ENCODE measurements at regions not wholly inside any gene's neighbourhood (a gene's known extent, or its start where the extent isn't known, plus 50 kb on each side); places are given as distances from the start of the nearest gene placed in this dataset.

DNA sequence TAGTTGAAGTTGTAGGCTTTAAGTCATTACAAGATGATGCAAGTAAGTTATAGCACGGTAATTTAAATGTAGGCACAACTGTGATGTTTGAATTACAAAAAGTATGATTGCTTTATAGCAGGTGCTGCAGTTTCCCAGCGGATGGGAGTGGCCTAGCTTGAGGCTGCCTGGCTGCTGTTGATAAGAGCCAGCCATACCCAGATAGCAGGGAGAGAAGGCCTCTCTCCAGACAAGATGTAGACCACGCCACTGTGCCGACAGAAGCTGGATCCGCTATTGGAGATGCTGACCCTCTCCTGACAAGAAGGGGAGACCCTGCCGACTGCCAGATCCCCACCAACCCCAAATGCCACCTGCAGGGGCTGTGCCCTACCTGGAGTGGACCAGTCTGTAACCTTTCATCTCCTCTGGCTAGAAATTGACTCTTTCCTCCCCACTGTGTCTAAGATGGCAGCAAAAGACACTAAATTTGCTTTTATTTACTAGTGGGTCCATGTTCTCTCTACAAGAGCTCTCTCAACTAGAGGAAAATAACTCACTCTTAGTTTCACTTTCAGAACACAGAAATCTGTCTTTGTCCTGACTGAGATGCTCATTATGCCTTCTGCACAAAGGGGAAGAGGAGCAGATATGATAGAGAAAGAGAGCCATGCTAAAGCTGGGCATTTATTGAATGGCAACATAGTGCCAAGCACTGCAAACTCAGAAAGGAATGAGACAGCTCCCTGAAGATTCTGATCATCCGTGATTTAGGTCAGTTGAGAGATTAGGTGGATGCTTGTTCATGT, 127.9 kb downstream of the URB2 start:
- no peaks in the 10 kb centered on the region for H3K36me3 ChIP-seq (ENCODE audit: insufficient read depth, insufficient read length, low read length)

DNA sequence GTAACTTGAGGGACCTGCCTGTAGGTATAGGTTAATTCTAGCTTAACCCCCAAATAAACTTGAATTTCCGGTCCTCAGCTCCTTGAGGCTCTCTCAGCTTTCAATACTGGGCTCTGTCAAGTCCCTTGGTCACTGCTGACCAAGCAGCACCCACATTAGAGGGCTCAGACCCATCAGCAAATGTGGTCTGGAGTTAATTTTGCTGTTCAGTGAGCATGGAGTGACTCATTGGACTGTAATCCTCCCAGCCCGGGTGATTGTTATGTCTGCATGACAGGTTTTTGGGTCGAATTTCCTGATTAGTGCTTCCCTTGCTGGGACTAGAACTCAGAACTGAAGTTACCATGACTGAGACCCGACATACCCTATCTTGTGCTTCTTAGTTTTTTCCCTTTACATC, 130.6 kb downstream of the URB2 start:
- no peaks in the 10 kb centered on the region for H3K27me3 ChIP-seq (ENCODE audit: insufficient read depth, insufficient read length)
- no peak for DNase-seq (ENCODE audit: low read depth, low spot score)
- no peaks in the 10 kb centered on the region for H3K4me1 ChIP-seq (ENCODE audit: insufficient read depth, insufficient read length)
- H3K36me3 ChIP-seq (ENCODE audit: insufficient read depth, insufficient read length, low read length): no peaks in the 10 kb centered on the region
- TF ChIP-seq ZNF274 (IDR thresholded peaks at IDR 0.05; ENCODE audit: low read depth, low read length) (no peak), SUZ12 (IDR thresholded peaks at IDR 0.05; ENCODE audit: extremely low read depth, insufficient read depth, insufficient read length) (no peak), YY1 (IDR thresholded peaks at IDR 0.05; ENCODE audit: insufficient read depth, insufficient read length) (no peak)
- no peak overlapping the region for H3K9ac ChIP-seq (ENCODE audit: insufficient read length, low read depth)
- H3K4me3 ChIP-seq (ENCODE audit: insufficient read length, low read depth): no peak overlapping the region
- H3K9me3 ChIP-seq (ENCODE audit: insufficient read depth, low read length): no peaks in the 10 kb centered on the region

More for the DNA sequence above, 127.9 kb downstream of the URB2 start:
- Histone ChIP-seq H3K9me3 (ENCODE audit: insufficient read depth, low read length) (no peaks in the 10 kb centered on the region), H3K4me3 (ENCODE audit: insufficient read length, low read depth) (no peak overlapping the region), H3K27me3 (ENCODE audit: insufficient read depth, insufficient read length) (no peaks in the 10 kb centered on the region), H3K9ac (ENCODE audit: insufficient read length, low read depth) (no peak overlapping the region), H3K4me1 (ENCODE audit: insufficient read depth, insufficient read length) (no peaks in the 10 kb centered on the region)
- DNase-seq (ENCODE audit: low read depth, low spot score): no peak
- TF ChIP-seq YY1 (IDR thresholded peaks at IDR 0.05; ENCODE audit: insufficient read depth, insufficient read length): no peak
- TF ChIP-seq ZNF274 (IDR thresholded peaks at IDR 0.05; ENCODE audit: low read depth, low read length): no peak
- no peak for TF ChIP-seq SUZ12 (IDR thresholded peaks at IDR 0.05; ENCODE audit: extremely low read depth, insufficient read depth, insufficient read length)

DNA sequence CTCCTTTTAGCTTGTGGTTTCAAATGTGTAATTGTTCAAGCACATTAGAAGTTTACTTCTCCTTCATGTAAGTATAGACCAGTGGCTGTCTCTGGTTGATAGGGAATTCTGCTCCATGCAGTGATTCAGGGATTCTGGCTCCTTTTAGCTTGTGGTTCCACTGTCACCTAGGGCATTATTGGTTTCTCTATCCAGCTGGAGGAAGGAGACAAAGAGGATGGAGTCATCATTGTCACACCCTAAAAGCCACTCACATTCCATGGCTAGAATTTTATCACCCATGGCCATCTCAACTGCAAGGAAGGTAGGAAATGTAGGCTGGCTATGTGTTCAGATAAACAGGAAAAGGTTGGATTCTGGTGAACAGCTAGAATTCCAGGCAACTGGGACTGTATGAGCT, 131.2 kb downstream of the URB2 start:
- DNase-seq (ENCODE audit: low read depth, low spot score): no peak
- TF ChIP-seq ZNF274 (IDR thresholded peaks at IDR 0.05; ENCODE audit: low read depth, low read length): no peak
- TF ChIP-seq SUZ12 (IDR thresholded peaks at IDR 0.05; ENCODE audit: extremely low read depth, insufficient read depth, insufficient read length): no peak
- TF ChIP-seq YY1 (IDR thresholded peaks at IDR 0.05; ENCODE audit: insufficient read depth, insufficient read length): no peak
- Histone ChIP-seq H3K36me3 (ENCODE audit: insufficient read depth, insufficient read length, low read length) (no peaks in the 10 kb centered on the region), H3K9ac (ENCODE audit: insufficient read length, low read depth) (no peak overlapping the region), H3K27me3 (ENCODE audit: insufficient read depth, insufficient read length) (no peaks in the 10 kb centered on the region), H3K4me3 (ENCODE audit: insufficient read length, low read depth) (no peak overlapping the region), H3K4me1 (ENCODE audit: insufficient read depth, insufficient read length) (no peaks in the 10 kb centered on the region), H3K9me3 (ENCODE audit: insufficient read depth, low read length) (no peaks in the 10 kb centered on the region)

DNA sequence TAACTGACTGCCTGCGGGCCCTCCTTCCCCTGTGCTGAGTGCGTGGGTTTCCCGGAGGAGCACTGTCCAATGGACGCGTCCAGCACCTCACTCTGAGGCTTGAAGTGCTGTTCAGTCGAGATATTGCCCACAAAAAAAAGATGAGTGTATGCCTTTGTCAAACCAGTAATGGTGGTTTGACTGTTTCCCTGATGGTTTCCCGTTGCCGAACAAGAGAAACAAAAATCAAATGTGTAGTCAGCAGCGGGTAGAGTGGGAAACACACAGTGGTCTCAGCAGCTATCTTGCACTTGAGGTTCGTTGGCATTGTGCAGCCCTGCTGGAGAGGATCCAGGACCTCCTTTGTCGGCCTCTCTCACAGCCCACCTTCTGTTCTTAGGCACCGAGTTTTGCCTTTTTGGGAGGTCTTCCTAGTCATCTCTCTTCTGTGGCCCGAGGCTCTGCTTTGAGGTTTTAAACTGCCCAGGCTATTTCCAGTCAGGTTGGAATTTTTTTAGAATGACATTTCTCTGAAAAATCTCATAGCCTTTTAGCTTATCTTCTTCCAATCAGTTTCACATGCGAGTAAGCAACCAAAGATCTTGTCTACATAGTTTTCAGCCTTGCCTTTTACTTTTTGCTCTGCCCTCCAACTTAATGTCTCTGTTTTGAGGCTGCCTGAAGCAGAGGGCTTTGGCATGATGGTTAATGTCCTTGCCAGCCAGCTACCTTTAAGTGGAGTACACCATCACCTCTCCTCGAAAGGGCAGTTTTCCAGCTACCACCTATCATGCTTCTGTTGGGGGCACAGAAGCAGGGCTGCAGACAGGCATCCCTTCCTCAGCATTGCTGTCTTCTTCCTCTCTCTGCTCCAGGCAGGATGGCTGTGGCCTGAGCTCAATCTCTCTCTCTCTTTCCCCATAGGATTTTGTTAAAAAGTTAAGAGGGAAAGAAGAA, 132.3 kb downstream of the URB2 start:
- no peak overlapping the region for H3K4me3 ChIP-seq (ENCODE audit: insufficient read length, low read depth)
- TF ChIP-seq YY1 (IDR thresholded peaks at IDR 0.05; ENCODE audit: insufficient read depth, insufficient read length): no peak
- TF ChIP-seq SUZ12 (IDR thresholded peaks at IDR 0.05; ENCODE audit: extremely low read depth, insufficient read depth, insufficient read length): no peak
- TF ChIP-seq ZNF274 (IDR thresholded peaks at IDR 0.05; ENCODE audit: low read depth, low read length): no peak
- H3K9ac ChIP-seq (ENCODE audit: insufficient read length, low read depth): no peak overlapping the region
- H3K36me3 ChIP-seq (ENCODE audit: insufficient read depth, insufficient read length, low read length): no peaks in the 10 kb centered on the region
- H3K27me3 ChIP-seq (ENCODE audit: insufficient read depth, insufficient read length): no peaks in the 10 kb centered on the region
- no peak for DNase-seq (ENCODE audit: low read depth, low spot score)
- H3K4me1 ChIP-seq (ENCODE audit: insufficient read depth, insufficient read length): no peaks in the 10 kb centered on the region
- no peaks in the 10 kb centered on the region for H3K9me3 ChIP-seq (ENCODE audit: insufficient read depth, low read length)

DNA sequence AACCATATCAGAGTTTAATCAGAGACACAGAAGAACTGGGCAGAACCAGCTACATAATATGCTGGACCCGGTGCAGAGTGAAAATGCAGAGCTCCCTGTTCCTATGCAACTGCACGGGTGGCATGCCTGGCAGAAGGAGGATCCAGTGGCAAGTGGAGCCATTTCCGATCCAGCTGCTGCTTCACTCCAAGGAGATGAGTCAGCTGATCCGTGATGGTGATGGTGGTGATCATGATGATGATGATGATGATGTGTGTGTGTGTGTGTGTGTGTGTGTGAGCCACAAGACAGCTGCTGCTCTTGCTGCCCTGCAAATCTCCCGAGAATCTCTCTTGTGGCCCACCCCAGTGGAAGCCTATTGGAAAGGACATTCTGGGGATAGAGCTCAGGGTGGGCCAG, 133.0 kb downstream of the URB2 start:
- DNase-seq (ENCODE audit: low read depth, low spot score): no peak
- TF ChIP-seq YY1 (IDR thresholded peaks at IDR 0.05; ENCODE audit: insufficient read depth, insufficient read length): no peak
- no peak for TF ChIP-seq SUZ12 (IDR thresholded peaks at IDR 0.05; ENCODE audit: extremely low read depth, insufficient read depth, insufficient read length)
- TF ChIP-seq ZNF274 (IDR thresholded peaks at IDR 0.05; ENCODE audit: low read depth, low read length): no peak
- H3K4me1 ChIP-seq (ENCODE audit: insufficient read depth, insufficient read length): no peaks in the 10 kb centered on the region

DNA sequence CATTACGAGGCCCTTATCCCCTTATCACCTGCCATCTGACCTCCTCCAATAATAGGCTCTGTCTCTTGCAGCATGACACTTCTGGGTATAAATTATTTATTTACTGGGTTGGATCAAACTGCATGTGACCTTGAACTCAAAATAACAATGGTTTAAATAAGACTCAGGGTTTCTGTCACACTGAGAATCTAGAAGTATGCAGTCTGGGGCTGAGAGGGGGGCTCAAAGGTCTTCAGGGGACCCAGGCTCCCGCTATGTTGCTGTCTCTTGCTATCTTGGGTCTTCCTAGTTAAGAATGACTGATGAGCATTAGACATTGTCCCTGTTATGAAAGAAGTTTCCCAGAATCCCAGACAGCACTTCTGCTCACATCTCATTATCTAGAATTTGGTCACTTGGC, 133.5 kb downstream of the URB2 start:
- no peak for TF ChIP-seq SUZ12 (IDR thresholded peaks at IDR 0.05; ENCODE audit: extremely low read depth, insufficient read depth, insufficient read length)
- TF ChIP-seq YY1 (IDR thresholded peaks at IDR 0.05; ENCODE audit: insufficient read depth, insufficient read length): no peak
- TF ChIP-seq ZNF274 (IDR thresholded peaks at IDR 0.05; ENCODE audit: low read depth, low read length): no peak

More for the DNA sequence above, 133.0 kb downstream of the URB2 start:
- Histone ChIP-seq H3K36me3 (ENCODE audit: insufficient read depth, insufficient read length, low read length) (no peaks in the 10 kb centered on the region), H3K9ac (ENCODE audit: insufficient read length, low read depth) (no peak overlapping the region), H3K4me3 (ENCODE audit: insufficient read length, low read depth) (no peak overlapping the region), H3K27me3 (ENCODE audit: insufficient read depth, insufficient read length) (no peaks in the 10 kb centered on the region), H3K9me3 (ENCODE audit: insufficient read depth, low read length) (no peaks in the 10 kb centered on the region)

DNA sequence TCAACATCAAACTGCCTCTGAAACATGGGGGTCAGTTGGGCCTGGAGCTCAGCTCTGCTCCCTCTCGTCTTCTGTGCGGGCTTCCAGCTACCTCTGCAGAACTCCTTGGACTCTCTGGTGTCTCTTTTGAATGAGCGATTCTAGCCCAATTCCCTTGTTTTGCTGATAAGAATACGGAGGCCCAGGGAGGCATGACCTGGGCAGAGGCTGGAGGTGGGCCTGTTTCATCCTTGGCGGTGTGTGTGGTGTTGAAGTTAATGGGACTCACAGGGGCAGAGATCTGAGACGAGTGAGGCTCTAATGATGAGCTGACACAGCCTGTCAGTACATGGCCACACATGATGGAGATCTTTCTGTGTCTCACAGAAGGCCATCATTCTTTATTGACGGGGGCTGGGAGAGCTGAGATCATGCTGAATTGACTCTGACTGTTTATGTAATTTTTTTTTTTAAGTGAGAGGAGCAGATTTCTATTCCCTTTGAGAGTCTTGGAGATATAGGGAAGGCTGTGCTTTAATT, 134.5 kb downstream of the URB2 start:
- H3K36me3 ChIP-seq (ENCODE audit: insufficient read depth, insufficient read length, low read length): no peaks in the 10 kb centered on the region
- no peaks in the 10 kb centered on the region for H3K27me3 ChIP-seq (ENCODE audit: insufficient read depth, insufficient read length)
- H3K4me3 ChIP-seq (ENCODE audit: insufficient read length, low read depth): no peak overlapping the region
- DNase-seq (ENCODE audit: low read depth, low spot score): no peak
- H3K9ac ChIP-seq (ENCODE audit: insufficient read length, low read depth): no peak overlapping the region
- TF ChIP-seq SUZ12 (IDR thresholded peaks at IDR 0.05; ENCODE audit: extremely low read depth, insufficient read depth, insufficient read length) (no peak), YY1 (IDR thresholded peaks at IDR 0.05; ENCODE audit: insufficient read depth, insufficient read length) (no peak), ZNF274 (IDR thresholded peaks at IDR 0.05; ENCODE audit: low read depth, low read length) (no peak)
- no peaks in the 10 kb centered on the region for H3K4me1 ChIP-seq (ENCODE audit: insufficient read depth, insufficient read length)
- H3K9me3 ChIP-seq (ENCODE audit: insufficient read depth, low read length): no peaks in the 10 kb centered on the region

More for the DNA sequence above, 133.5 kb downstream of the URB2 start:
- Histone ChIP-seq H3K9ac (ENCODE audit: insufficient read length, low read depth) (no peak overlapping the region), H3K4me3 (ENCODE audit: insufficient read length, low read depth) (no peak overlapping the region), H3K27me3 (ENCODE audit: insufficient read depth, insufficient read length) (no peaks in the 10 kb centered on the region), H3K9me3 (ENCODE audit: insufficient read depth, low read length) (no peaks in the 10 kb centered on the region), H3K36me3 (ENCODE audit: insufficient read depth, insufficient read length, low read length) (no peaks in the 10 kb centered on the region), H3K4me1 (ENCODE audit: insufficient read depth, insufficient read length) (no peaks in the 10 kb centered on the region)
- DNase-seq (ENCODE audit: low read depth, low spot score): no peak

Measured in NT2/D1 (cell line).